ENCODE measurements at regions not wholly inside any gene's neighbourhood (a gene's known extent, or its start where the extent isn't known, plus 50 kb on each side); places are given as distances from the start of the nearest gene placed in this dataset.

- no peak for DNase-seq
Observed at GRCh38 chr3:14288833-14289451, 110.3 kb downstream of the LSM3 start.

GRCh38 chr3:14289590-14290461, 111.2 kb downstream of the LSM3 start:
- DNase-seq: no peak

- DNase-seq: no peak
Observed at GRCh38 chr3:14290631-14291385, 111.6 kb upstream of the SLC6A6 start.

GRCh38 chr3:14295037-14295436, 107.4 kb upstream of the SLC6A6 start:
- no peak for DNase-seq

GRCh38 chr3:14295801-14296200, 106.6 kb upstream of the SLC6A6 start:
- no peak for DNase-seq

GRCh38 chr3:14297305-14297704, 105.1 kb upstream of the SLC6A6 start:
- DNase-seq: no peak

- no peak for DNase-seq
Observed at GRCh38 chr3:14297784-14298236, 104.6 kb upstream of the SLC6A6 start.

GRCh38 chr3:14298442-14298841, 104.0 kb upstream of the SLC6A6 start:
- no peak for DNase-seq

- DNase-seq: no peak
Observed at GRCh38 chr3:14298991-14299555, 103.3 kb upstream of the SLC6A6 start.

GRCh38 chr3:14299767-14300166, 102.6 kb upstream of the SLC6A6 start:
- DNase-seq: no peak

- DNase-seq: no peak
Observed at GRCh38 chr3:14300721-14301399, 101.5 kb upstream of the SLC6A6 start.

GRCh38 chr3:14301558-14301957, 100.8 kb upstream of the SLC6A6 start:
- no peak for DNase-seq

GRCh38 chr3:14303336-14304100, 98.9 kb upstream of the SLC6A6 start:
- no peak for DNase-seq

GRCh38 chr3:14304101-14305045, 98.0 kb upstream of the SLC6A6 start:
- DNase-seq: no peak

GRCh38 chr3:14305324-14305723, 97.1 kb upstream of the SLC6A6 start:
- no peak for DNase-seq

GRCh38 chr3:14306142-14306541, 96.3 kb upstream of the SLC6A6 start:
- DNase-seq: no peak

GRCh38 chr3:14307656-14308302, 94.6 kb upstream of the SLC6A6 start:
- no peak for DNase-seq

GRCh38 chr3:14311729-14312128, 90.7 kb upstream of the SLC6A6 start:
- DNase-seq: no peak

GRCh38 chr3:14312375-14312774, 90.0 kb upstream of the SLC6A6 start:
- no peak for DNase-seq

- no peak for DNase-seq
Observed at GRCh38 chr3:14317057-14317553, 85.3 kb upstream of the SLC6A6 start.

All from activated gamma-delta T cell treated with Interleukin-2 at 50 U/mL for 16 hours (primary cell).